ENCODE measurements at regions not wholly inside any gene's neighbourhood (a gene's known extent, or its start where the extent isn't known, plus 50 kb on each side); places are given as distances from the start of the nearest gene placed in this dataset.

- H3K23ac ChIP-seq (ENCODE audit: insufficient read length): no peak overlapping the region
- no peak overlapping the region for H3K27ac ChIP-seq (ENCODE audit: low read depth, low read length)
- no peak overlapping the region for H2BK12ac ChIP-seq (ENCODE audit: low read depth, low read length)
- no peak overlapping the region for H3K4ac ChIP-seq (replicated peaks; ENCODE audit: insufficient read length, low read depth, low read length)
- H3K4me1 ChIP-seq (replicated peaks in 1 of 4; ENCODE audit: control insufficient read depth in 3 of 4, insufficient read depth in 4 of 4, low read length in 3 of 4): peaks cover 0 to 2% (median 0%) of the 10 kb centered on the region in 4 experiments; a peak in 1 of 7 replicates
- H4K8ac ChIP-seq (ENCODE audit: extremely low read depth, insufficient read depth, low read length): no peak overlapping the region
- H3K27me3 ChIP-seq (replicated peaks in 1 of 4; ENCODE audit: control insufficient read depth in 3 of 4, extremely low read depth in 1 of 4, insufficient read depth in 3 of 4, low read length in 3 of 4): no peaks in the 10 kb centered on the region
- no peaks in the 10 kb centered on the region for H3K9me3 ChIP-seq (ENCODE audit: insufficient read depth in 2 of 2, low read depth in 1 of 2, low read length in 1 of 2)
- H2BK120ac ChIP-seq (replicated peaks; ENCODE audit: low read depth, low read length): no peak overlapping the region
- no peak overlapping the region for H2BK20ac ChIP-seq (ENCODE audit: low read length)
- DNase-seq (ENCODE audit: low read depth in 1 of 2, low spot score in 2 of 2) (no peak), FAIRE-seq (no peak)
- H4K5ac ChIP-seq (ENCODE audit: insufficient read length, low read depth, low read length): no peak overlapping the region
- no peaks in the 10 kb centered on the region for H3K36me3 ChIP-seq (ENCODE audit: control insufficient read depth in 2 of 4, insufficient read depth in 4 of 4, low read length in 3 of 4)
- H3K9ac ChIP-seq (replicated peaks in 1 of 4; ENCODE audit: extremely low read depth in 1 of 4, low read depth in 3 of 4, low read length in 3 of 4): no peak overlapping the region
- POLR2A ChIA-PET (ENCODE audit: partially characterized antibody): interaction anchor here (0.6 kb wide), 1 partner anchor 19 kb away, joined by 3 read pairs; no protein-coding TSS in a partner anchor
- no peaks in the 10 kb centered on the region for H3K79me1 ChIP-seq (ENCODE audit: low read depth, low read length)
- H2BK15ac ChIP-seq (ENCODE audit: low read length): no peak overlapping the region
- H3K56ac ChIP-seq (replicated peaks; ENCODE audit: insufficient read length, low read depth, low read length): no peak overlapping the region
- no peak overlapping the region for H3K18ac ChIP-seq (ENCODE audit: extremely low read depth, low read length)
- CTCF ChIA-PET (ENCODE audit: partially characterized antibody): no interaction called here
- H4K20me1 ChIP-seq (replicated peaks in 1 of 2; ENCODE audit: control insufficient read depth in 1 of 2, insufficient read depth in 2 of 2, low read length in 2 of 2): no peaks in the 10 kb centered on the region
- no peak overlapping the region for H2AFZ ChIP-seq (ENCODE audit: low read length)
- H4K91ac ChIP-seq (replicated peaks; ENCODE audit: insufficient read length, low read length): no peak overlapping the region
- no peak overlapping the region for H3K4me3 ChIP-seq (ENCODE audit: extremely low read depth in 1 of 4, insufficient read depth in 2 of 4, low read depth in 3 of 4, low read length in 4 of 4)
- H2BK5ac ChIP-seq (ENCODE audit: low read depth, low read length): no peak overlapping the region
- H3K23me2 ChIP-seq (ENCODE audit: low read depth, low read length): no peaks in the 10 kb centered on the region
- H3K4me2 ChIP-seq (ENCODE audit: insufficient read depth in 1 of 2, low read depth in 2 of 2, low read length in 2 of 2): no peak overlapping the region
- no peaks in the 10 kb centered on the region for H3K79me2 ChIP-seq (ENCODE audit: control insufficient read depth in 1 of 2, insufficient read depth in 2 of 2, low read length in 2 of 2)
- no peak overlapping the region for H3K14ac ChIP-seq (ENCODE audit: insufficient read length)
- WGBS, 2 experiments (ENCODE audit: extremely low coverage in 1 of 2, insufficient coverage in 1 of 2, insufficient read length in 1 of 2, insufficient replicate concordance in 2 of 2, low coverage in 1 of 2, low lambda C conversion rate in 2 of 2, missing lambda C conversion rate in 1 of 2): 96% methylated on average over 1 of the region's 1 CpG; no CpG with 5 or more reads in 1 of the 2 experiments
- no peak overlapping the region for H2AK5ac ChIP-seq (ENCODE audit: low read depth, low read length)
- TF ChIP-seq TAF7 (optimal IDR thresholded peaks at IDR 0.05; ENCODE audit: borderline replicate concordance, low read depth, low read length): no peak
- no peak for TF ChIP-seq CTBP2 (IDR thresholded peaks at IDR 0.05; ENCODE audit: borderline replicate concordance, insufficient read depth, insufficient read length, low read length)
- TF ChIP-seq RAD21 (IDR thresholded peaks at IDR 0.05 in 1 of 2, conservative IDR thresholded peaks at IDR 0.05 in 1 of 2; ENCODE audit: low read depth in 2 of 2, low read length in 2 of 2): no peak
- TF ChIP-seq ASH2L (IDR thresholded peaks at IDR 0.05; ENCODE audit: low read length): no peak
- no peak for TF ChIP-seq RNF2 (IDR thresholded peaks at IDR 0.05; ENCODE audit: borderline replicate concordance, low read depth, low read length, missing control alignments, poor library complexity, severe bottlenecking)
- TF ChIP-seq YY1 (IDR thresholded peaks at IDR 0.05; ENCODE audit: low read depth, low read length): no peak
- TF ChIP-seq JUND (IDR thresholded peaks at IDR 0.05; ENCODE audit: low read length): no peak
- TF ChIP-seq USF2 (IDR thresholded peaks at IDR 0.05; ENCODE audit: low read length): no peak
- TF ChIP-seq, protein P1, sequence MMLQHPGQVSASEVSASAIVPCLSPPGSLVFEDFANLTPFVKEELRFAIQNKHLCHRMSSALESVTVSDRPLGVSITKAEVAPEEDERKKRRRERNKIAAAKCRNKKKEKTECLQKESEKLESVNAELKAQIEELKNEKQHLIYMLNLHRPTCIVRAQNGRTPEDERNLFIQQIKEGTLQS (IDR thresholded peaks at IDR 0.05; ENCODE audit: insufficient read depth, low read depth, low read length): no peak
- TF ChIP-seq SP2 (IDR thresholded peaks at IDR 0.05; ENCODE audit: low read length): no peak
- no peak for TF ChIP-seq SIRT6 (IDR thresholded peaks at IDR 0.05; ENCODE audit: low read length)
- no peak for TF ChIP-seq RBBP5 (IDR thresholded peaks at IDR 0.05; ENCODE audit: borderline replicate concordance, low read depth, low read length)
- no peak for TF ChIP-seq CHD2 (IDR thresholded peaks at IDR 0.05; ENCODE audit: low read length)
Measured at GRCh38 chr1:232521660-232522059, 108.3 kb downstream of the SIPA1L2 start.

All from H1 (cell line).